Calu3 (cell line): ENCODE measurements at regions not wholly inside any gene's neighbourhood (a gene's known extent, or its start where the extent isn't known, plus 50 kb on each side); places are given as distances from the start of the nearest gene placed in this dataset.

Source experiments
- BruUV-seq: library from RNA; stranded (reverse); fragments of 400-500 nt; replicated peaks from 2 replicates; lab custom pipeline; 2021; lab: Mats Ljungman, UMichigan
- CTCF ChIA-PET: fragments of 300-600 bp; sonication (Branson Sonifier 250); formaldehyde crosslinking; loops from one replicate; lab custom pipeline; 2022; ENCODE audit warnings: antibody characterized with exemption; lab: Charles Lee
- DNase-seq: peaks from one replicate; pipeline ENCODE4 v3.0.0; 2022
- H3K27ac Mint-ChIP-seq: one replicate; pipeline ENCODE4 v1.8.0; 2022; ENCODE audit warnings: mixed read lengths; ENCODE audit not compliant: unreplicated experiment
- H3K27me3 Mint-ChIP-seq: one replicate; pipeline ENCODE4 v1.8.0; 2022; ENCODE audit warnings: mixed read lengths; ENCODE audit not compliant: unreplicated experiment
- H3K36me3 Mint-ChIP-seq: one replicate; pipeline ENCODE4 v1.8.0; 2022; ENCODE audit warnings: mild to moderate bottlenecking, moderate library complexity, mixed read lengths; ENCODE audit not compliant: insufficient read depth, unreplicated experiment
- H3K4me1 Mint-ChIP-seq: one replicate; pipeline ENCODE4 v1.8.0; 2022; ENCODE audit warnings: mild to moderate bottlenecking, low read depth, mixed read lengths; ENCODE audit not compliant: unreplicated experiment
- H3K4me3 Mint-ChIP-seq: one replicate; pipeline ENCODE4 v1.8.0; 2022; ENCODE audit warnings: mild to moderate bottlenecking, low read depth, moderate library complexity, mixed read lengths; ENCODE audit not compliant: unreplicated experiment
- H3K9me3 Mint-ChIP-seq: one replicate; pipeline ENCODE4 v1.8.0; 2022; ENCODE audit warnings: low read depth, mixed read lengths; ENCODE audit not compliant: unreplicated experiment
- intact Hi-C: fragments of 100-400 bp; cut with micrococcal nuclease; formaldehyde crosslinking; loops from one replicate; pipeline ENCODE4 v1.10.0; 2022; ENCODE audit not compliant: unreplicated experiment
- TF ChIP-seq, protein P1 (sequence below): fragments of 200-600 bp; IDR thresholded peaks from one replicate; pipeline ENCODE4 v1.8.0; 2022; ENCODE audit warnings: antibody characterized with exemption; ENCODE audit not compliant: unreplicated experiment

DNA sequence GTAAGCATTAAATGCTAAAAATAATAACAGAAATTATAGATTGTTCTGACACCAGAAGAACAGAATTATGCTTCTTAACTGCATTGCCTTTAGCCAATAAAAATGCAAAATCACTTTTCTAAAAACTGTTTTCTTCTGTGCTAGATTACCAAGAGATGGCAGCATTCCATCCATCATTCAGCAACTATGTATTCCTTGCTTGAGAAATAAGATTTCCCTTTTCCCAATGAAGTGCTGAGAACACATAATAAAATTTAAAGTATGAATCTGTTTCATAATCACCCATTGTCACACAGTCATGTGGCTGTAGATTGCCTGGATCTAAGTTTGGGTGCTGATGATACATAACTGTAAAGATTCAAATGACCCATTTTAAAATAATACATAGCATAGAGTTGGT lies 504.2 kb downstream of the TDRD15 start:
- no peak for DNase-seq
- H3K9me3 Mint-ChIP-seq: peaks cover 14% of the 10 kb centered on the region
- H3K27me3 Mint-ChIP-seq: no peaks in the 10 kb centered on the region
- no peaks in the 10 kb centered on the region for H3K4me1 Mint-ChIP-seq
- CTCF ChIA-PET: no interaction called here
- intact Hi-C loops: no loop called here
- BruUV-seq: no TSS peak
- no peaks in the 10 kb centered on the region for H3K36me3 Mint-ChIP-seq
- TF ChIP-seq, protein P1, sequence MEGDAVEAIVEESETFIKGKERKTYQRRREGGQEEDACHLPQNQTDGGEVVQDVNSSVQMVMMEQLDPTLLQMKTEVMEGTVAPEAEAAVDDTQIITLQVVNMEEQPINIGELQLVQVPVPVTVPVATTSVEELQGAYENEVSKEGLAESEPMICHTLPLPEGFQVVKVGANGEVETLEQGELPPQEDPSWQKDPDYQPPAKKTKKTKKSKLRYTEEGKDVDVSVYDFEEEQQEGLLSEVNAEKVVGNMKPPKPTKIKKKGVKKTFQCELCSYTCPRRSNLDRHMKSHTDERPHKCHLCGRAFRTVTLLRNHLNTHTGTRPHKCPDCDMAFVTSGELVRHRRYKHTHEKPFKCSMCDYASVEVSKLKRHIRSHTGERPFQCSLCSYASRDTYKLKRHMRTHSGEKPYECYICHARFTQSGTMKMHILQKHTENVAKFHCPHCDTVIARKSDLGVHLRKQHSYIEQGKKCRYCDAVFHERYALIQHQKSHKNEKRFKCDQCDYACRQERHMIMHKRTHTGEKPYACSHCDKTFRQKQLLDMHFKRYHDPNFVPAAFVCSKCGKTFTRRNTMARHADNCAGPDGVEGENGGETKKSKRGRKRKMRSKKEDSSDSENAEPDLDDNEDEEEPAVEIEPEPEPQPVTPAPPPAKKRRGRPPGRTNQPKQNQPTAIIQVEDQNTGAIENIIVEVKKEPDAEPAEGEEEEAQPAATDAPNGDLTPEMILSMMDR: no peak
- no peak overlapping the region for H3K27ac Mint-ChIP-seq
- no peak overlapping the region for H3K4me3 Mint-ChIP-seq

DNA sequence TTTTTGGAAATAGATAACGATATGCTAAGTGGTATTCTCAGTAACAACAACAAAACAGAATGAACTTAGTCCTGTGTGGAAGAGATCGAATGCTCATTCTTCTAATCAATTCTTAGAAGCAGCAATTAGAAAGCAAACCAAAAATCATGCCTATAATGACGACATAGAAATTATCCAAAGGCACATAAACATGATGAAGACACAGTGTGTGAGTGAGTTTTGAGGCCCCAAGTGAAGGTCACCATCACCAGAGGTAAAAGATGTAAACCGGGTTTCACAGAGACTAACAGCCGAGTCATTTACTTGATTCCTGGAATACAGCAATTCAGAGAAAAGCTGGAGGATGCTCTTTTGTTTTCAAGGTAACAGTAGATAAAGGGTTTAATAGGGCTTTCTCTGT lies 509.2 kb downstream of the TDRD15 start:
- no peaks in the 10 kb centered on the region for H3K36me3 Mint-ChIP-seq
- H3K4me1 Mint-ChIP-seq: no peaks in the 10 kb centered on the region
- TF ChIP-seq, protein P1: no peak
- H3K4me3 Mint-ChIP-seq: no peak overlapping the region
- H3K27ac Mint-ChIP-seq: no peak overlapping the region
- peaks cover 11% of the 10 kb centered on the region for H3K9me3 Mint-ChIP-seq
- intact Hi-C loops: no loop called here
- CTCF ChIA-PET: no interaction called here
- no peaks in the 10 kb centered on the region for H3K27me3 Mint-ChIP-seq
- DNase-seq: no peak
- no TSS peak for BruUV-seq

DNA sequence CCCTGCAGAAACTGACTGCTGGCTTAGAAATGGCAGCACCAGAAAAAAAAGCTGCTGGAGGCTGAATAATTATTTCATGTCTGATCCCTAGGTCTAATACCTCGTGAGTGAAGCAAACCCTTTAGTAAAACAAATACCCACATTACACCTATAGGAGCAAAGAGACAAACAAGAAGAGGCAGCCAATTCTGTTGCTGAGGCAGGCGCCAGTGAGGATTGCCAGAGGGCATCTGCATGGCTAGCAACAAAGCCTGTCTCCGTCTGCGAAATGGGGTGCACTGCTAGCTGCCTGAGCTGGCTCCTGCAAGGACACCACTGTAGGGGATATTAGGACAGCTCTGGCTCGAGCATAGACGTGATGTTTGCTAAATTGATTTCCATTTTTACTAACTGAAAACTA lies 509.7 kb downstream of the TDRD15 start:
- TF ChIP-seq, protein P1: no peak
- CTCF ChIA-PET: no interaction called here
- Mint-ChIP-seq H3K27me3 (no peaks in the 10 kb centered on the region), H3K27ac (no peak overlapping the region), H3K4me3 (no peak overlapping the region), H3K36me3 (no peaks in the 10 kb centered on the region), H3K9me3 (peaks cover 11% of the 10 kb centered on the region), H3K4me1 (no peaks in the 10 kb centered on the region)
- DNase-seq: no peak
- no TSS peak for BruUV-seq
- intact Hi-C loops: no loop called here

DNA sequence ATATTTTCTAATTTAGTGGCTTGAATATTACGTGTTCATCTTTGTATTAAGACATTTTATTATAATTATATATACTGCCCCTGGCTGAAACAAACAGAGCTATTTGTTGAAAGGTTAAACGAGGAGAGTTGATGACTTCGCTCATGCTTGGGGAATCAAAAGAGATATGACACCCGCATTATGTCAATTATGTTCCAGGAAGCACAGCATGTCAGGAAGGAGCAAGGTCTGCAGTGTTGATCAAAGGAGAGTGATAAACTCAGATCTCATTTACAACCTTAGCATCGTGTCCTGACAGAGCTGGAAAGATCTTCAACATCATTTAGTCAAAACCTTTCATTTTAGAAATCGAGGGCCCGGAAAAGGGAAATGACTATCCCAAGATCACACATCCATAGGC lies 510.1 kb downstream of the TDRD15 start:
- no peak for DNase-seq
- CTCF ChIA-PET: no interaction called here
- Mint-ChIP-seq H3K27ac (no peak overlapping the region), H3K9me3 (peaks cover 11% of the 10 kb centered on the region), H3K4me3 (no peak overlapping the region), H3K4me1 (no peaks in the 10 kb centered on the region), H3K36me3 (no peaks in the 10 kb centered on the region), H3K27me3 (no peaks in the 10 kb centered on the region)
- TF ChIP-seq, protein P1: no peak
- no TSS peak for BruUV-seq
- intact Hi-C loops: no loop called here
